KOPT-K1 (cell line): ENCODE measurements at regions not wholly inside any gene's neighbourhood (a gene's known extent, or its start where the extent isn't known, plus 50 kb on each side); places are given as distances from the start of the nearest gene placed in this dataset.

Source experiments
- H3K27ac ChIP-seq: fragments of 200-600 bp; sonication (generic); 2 replicates; pipeline ENCODE4 v1.5.1; 2016; ENCODE audit warnings: antibody characterized with exemption, mild to moderate bottlenecking, low read depth, low read length; ENCODE audit not compliant: poor library complexity, severe bottlenecking
- H3K36me3 ChIP-seq: fragments of 200-600 bp; sonication (generic); 2 replicates; pipeline ENCODE4 v1.5.1; 2017; ENCODE audit warnings: antibody characterized with exemption, mild to moderate bottlenecking, low read length, moderate library complexity; ENCODE audit not compliant: insufficient read depth
- H3K9me3 ChIP-seq: fragments of 200-600 bp; sonication (generic); 2 replicates; pipeline ENCODE4 v1.5.1; 2017; ENCODE audit warnings: antibody characterized with exemption, low read length, mild to moderate bottlenecking; ENCODE audit not compliant: insufficient read depth, poor library complexity, severe bottlenecking

DNA sequence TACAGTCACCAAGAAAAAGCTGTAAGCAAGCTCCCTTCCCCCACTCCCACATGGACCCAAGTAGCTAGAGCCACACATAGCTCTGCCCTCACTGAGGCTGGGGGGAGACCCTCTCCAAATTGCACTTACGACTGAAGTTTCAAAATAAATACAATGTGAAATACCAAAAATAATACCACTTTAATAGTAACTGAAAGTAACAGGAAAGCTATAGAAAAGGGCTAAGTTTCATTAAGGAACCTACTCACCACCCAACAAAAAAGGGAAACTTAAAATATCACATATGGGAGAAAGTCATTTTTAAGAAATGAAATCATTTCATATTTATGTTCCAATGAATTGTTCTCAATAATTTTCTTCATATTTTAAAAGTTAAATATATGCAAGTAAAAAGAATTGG lies 130.4 kb upstream of the UBE2E2 start:
- H3K9me3 ChIP-seq: no peaks in the 10 kb centered on the region

DNA sequence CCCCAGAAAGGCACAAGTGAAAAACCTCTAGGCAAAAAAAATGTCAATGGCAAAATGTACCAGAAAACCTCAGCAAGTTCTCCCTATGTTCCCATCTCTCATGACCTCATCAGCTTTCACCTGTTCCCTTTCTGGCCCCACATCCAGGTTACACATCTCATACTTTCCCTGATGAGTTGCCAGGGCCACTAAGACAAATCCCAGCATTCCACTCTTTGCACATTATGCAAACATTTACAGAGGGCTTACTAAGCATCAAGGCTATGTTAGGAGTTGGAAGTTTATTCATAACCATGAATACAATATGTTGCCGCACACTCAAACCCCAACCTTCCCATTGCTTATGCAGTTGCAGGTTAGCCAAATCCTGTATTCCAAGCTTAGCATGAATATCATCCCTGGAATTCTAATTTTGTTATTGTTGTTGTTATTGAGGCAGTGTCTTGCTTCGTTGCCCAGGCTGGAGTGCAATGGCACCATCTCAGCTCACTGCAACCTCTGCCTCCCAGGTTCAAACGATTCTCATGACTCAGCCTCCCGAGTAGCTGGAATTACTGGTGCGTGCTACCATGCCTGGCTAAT lies 129.3 kb upstream of the UBE2E2 start:
- Histone ChIP-seq H3K36me3 (no peaks in the 10 kb centered on the region), H3K9me3 (no peaks in the 10 kb centered on the region), H3K27ac (no peak overlapping the region)

More for the DNA sequence above, 130.4 kb upstream of the UBE2E2 start:
- Histone ChIP-seq H3K36me3 (no peaks in the 10 kb centered on the region), H3K27ac (no peak overlapping the region)

DNA sequence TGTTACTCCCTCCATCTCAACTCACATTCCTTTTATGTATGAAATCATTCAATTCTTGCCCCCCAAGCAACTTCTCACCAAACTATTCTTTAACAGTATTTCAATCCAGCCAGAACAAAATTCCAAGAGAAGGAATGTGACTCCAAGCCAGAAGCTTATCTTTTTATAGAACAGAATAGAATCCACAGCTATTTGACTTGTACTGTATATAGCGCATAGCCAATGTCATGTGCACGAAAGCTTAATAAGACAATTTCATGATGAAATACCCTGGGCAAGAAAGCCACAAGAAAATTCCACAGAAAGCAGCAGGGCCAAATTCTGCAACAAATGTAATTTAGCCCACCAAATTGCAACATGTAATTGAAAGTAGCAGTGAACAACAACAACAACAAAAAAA lies 127.6 kb upstream of the UBE2E2 start:
- Histone ChIP-seq H3K9me3 (no peaks in the 10 kb centered on the region), H3K27ac (no peak overlapping the region), H3K36me3 (no peaks in the 10 kb centered on the region)

DNA sequence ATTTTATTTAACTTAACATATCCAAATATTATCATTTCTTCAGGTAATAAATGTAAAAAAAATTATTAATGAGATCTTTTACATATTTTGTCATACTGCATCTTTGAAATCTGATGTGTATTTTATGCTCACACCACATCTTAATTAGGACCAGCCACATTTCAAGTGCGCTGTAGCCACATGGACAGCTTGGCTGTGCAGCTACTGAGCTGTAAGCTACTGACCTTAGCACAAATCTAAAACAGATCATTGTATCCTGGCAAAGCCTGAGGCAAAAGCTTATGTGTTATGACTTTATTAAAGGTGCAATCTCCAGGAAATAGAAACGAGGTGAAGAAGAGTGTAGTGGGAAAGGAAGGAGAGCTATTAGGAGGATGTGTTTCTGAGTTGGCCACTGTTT lies 126.7 kb upstream of the UBE2E2 start:
- H3K36me3 ChIP-seq: no peaks in the 10 kb centered on the region
- no peak overlapping the region for H3K27ac ChIP-seq
- no peaks in the 10 kb centered on the region for H3K9me3 ChIP-seq

DNA sequence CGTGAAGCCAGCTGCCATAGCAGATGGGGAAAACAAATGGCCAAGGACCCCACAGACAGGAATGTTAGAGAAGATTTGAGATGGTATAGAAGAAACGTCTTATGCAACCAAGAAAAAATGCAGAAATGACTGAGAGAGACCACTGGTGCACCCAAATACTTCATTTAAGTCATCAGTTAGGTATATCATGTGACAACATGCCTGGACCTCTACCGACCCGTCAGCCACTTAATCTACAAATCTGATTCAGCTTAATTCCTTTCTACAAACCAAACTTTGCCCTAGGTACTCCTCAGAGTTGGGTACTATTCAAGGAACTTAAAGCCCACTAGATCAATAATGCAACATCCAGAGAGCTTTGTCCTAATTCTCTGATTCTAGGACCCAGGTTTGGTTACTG lies 126.0 kb upstream of the UBE2E2 start:
- H3K9me3 ChIP-seq: no peaks in the 10 kb centered on the region
- no peaks in the 10 kb centered on the region for H3K36me3 ChIP-seq
- H3K27ac ChIP-seq: no peak overlapping the region

DNA sequence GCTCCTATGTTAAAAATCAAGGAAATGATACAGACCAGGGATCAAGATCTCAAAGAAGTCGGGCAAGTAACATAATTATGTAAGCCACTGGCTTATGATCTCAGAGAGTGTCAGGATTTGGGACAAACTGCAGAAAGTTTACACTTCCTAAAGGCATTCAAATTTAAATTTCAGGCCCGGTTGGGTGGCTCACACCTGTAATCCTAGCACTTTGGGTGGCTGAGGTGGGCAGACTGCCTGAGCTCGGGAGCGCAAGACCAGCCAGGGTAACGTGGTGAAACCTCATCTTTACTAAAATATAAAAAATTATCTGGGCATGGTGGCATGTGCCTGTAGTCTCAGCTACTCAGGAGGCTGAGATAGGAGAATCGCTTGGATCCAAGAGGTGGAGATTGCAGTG lies 124.4 kb upstream of the UBE2E2 start:
- H3K27ac ChIP-seq: no peak overlapping the region
- H3K36me3 ChIP-seq: no peaks in the 10 kb centered on the region

DNA sequence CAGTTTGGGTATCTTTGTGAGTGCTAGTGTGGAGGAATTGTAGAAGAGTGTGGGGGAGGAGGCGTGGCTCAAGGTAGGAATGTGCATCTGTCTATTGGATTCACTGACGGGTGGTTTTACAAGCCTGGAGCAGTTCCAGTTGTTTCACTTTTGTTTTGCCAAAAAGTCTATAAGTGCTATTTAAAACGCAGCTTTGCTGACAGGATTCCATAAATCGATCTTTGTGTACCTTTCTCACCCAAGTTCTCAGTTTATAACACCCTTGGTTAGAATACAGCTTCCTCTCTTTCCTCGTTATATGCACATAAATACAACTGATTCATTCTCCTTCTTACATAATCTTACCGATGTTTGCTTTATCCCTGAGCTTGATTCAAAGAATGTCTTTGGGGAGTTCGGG lies 123.2 kb upstream of the UBE2E2 start:
- Histone ChIP-seq H3K27ac (no peak overlapping the region), H3K9me3 (no peaks in the 10 kb centered on the region), H3K36me3 (no peaks in the 10 kb centered on the region)

More for the DNA sequence above, 124.4 kb upstream of the UBE2E2 start:
- H3K9me3 ChIP-seq: no peaks in the 10 kb centered on the region

DNA sequence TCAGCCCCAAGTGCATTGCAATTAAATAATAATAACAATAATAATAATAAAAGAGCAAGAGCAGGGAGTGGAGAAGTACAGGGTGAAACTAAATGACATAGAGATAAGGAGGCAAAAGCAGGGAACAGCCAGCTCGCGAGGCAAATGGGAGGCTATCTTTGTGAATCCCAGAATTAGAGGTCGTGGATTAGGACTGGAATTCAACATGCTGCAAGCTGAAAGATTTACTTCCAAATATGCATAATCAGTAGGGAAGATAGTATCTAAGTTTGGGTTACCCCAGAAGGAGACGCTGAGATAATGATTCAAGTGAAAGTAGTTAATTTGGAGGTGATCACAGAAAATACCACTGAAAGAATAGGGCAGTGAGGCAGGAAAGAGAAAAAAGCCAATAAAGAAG lies 119.4 kb upstream of the UBE2E2 start:
- Histone ChIP-seq H3K36me3 (no peaks in the 10 kb centered on the region), H3K9me3 (no peaks in the 10 kb centered on the region), H3K27ac (no peak overlapping the region)

DNA sequence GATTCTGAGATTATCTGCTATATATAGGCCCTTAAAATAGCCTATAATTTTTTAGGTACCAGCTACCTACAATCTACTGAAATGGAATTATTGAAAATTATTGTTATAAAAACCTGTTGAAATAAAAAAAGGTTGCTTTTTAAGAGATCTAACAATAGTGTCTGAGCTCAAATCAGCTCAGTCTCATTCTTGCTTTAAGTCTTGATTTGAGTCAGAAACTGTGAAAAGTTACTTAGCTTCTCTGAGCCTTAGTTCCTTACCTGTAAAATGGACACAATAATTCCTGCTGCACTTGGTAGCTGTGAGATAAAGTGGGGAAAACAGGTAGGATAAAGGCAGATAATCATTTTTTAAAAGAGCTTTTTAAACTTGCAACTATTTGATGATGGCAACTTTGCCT lies 118.8 kb upstream of the UBE2E2 start:
- H3K9me3 ChIP-seq: no peaks in the 10 kb centered on the region
- no peaks in the 10 kb centered on the region for H3K36me3 ChIP-seq
- no peak overlapping the region for H3K27ac ChIP-seq

DNA sequence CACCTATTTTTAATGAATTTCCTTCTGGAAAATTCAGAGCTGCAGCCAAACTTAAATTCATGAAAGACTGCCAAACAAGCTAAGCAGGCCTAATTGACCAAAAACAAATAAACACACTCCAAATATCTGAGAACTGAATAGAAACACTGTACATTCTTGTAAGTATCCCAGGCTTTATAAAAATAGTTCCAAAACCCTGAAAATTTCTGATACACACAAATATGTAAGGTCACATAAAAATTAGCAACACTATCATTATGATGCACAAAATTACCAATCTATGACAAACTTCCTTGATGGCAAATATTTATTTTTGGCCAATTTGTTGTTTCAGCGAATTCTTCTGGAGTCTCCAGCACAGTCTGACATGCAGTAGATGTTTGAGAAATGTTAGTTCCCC lies 117.9 kb upstream of the UBE2E2 start:
- H3K27ac ChIP-seq: no peak overlapping the region
- no peaks in the 10 kb centered on the region for H3K9me3 ChIP-seq
- no peaks in the 10 kb centered on the region for H3K36me3 ChIP-seq

DNA sequence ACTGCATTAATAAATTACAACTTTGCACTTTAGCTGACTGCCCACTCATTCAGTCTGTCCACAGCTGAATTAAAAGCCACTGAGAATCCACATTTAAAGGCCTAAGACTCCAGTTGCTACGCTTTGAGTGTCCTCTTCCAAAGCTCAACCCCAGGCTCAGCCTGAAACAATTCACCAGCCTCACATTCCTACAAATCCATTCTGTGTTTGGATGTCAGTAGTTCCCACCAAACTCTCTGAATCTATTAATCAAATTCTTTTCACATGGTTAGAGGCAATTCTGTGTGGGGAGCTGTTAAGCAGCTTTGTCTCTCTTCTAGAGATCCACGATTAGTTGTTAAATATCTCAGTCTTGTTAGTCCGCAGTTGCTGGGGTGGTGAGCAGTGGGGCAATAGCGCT lies 116.8 kb upstream of the UBE2E2 start:
- no peak overlapping the region for H3K27ac ChIP-seq
- H3K36me3 ChIP-seq: no peaks in the 10 kb centered on the region
- H3K9me3 ChIP-seq: no peaks in the 10 kb centered on the region

DNA sequence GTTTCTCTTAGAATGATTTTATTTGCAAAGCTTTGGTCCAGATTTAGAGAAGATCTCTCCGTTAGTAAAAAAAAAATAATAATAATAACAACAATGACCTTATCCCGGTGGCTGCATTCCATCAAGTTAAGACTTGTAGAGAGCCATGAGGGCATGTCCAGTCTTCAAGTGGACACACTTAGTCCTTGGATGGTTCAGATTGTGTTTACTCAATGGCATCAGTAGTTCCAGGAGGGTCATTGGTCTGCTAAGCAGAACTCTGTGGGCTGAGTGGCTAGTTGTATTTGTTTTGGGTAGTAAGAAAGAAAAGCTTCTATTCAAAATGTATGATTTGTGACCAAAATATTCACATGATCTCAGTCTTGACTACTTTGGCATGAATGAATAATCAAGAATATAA lies 116.3 kb upstream of the UBE2E2 start:
- no peaks in the 10 kb centered on the region for H3K9me3 ChIP-seq
- H3K27ac ChIP-seq: no peak overlapping the region
- no peaks in the 10 kb centered on the region for H3K36me3 ChIP-seq

DNA sequence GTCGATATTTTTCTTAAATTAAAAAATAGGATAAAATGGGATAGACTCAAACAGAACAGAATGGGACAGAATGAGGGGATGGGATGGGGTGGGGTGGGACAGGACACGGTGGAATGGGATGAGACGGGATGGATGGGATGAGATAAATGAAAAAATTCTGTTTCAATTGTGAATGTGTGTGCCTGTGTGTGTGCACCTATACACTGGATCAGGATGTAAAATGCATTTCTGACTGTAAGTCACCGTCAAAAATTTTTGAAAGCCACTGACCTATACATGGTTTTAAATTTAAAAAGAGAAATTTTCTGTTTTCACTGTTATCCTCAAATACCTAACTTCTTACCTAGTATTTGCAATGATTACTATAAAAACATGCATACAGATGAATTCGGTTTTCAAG lies 108.7 kb upstream of the UBE2E2 start:
- no peaks in the 10 kb centered on the region for H3K9me3 ChIP-seq
- H3K36me3 ChIP-seq: no peaks in the 10 kb centered on the region
- no peak overlapping the region for H3K27ac ChIP-seq

DNA sequence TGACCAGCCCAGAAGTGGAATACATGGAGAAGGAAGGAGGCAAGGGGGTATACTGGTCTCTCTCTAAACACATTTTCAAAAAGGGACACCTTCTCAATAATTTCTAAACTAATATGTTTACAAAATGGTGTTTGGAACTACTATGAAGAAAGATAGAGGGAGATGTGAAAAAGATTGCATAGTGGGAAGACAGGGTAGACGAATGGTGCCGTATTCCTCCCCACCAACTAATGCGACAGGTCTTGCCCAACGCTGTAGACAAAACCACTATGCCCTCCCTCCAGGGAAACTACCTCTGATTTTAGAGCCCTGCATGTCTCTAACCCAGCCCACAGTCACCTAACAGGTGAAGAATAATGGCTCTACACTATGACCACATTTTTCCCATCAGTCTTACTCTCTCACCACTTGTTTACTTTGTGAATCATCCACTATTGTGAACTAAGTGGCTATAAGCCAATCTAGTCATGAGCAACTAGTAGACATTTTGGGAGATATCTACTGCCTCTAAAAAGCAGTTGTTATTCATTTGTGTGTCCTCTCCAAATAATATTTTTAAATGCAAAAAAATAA lies 108.2 kb upstream of the UBE2E2 start:
- Histone ChIP-seq H3K27ac (no peak overlapping the region), H3K36me3 (no peaks in the 10 kb centered on the region), H3K9me3 (no peaks in the 10 kb centered on the region)

DNA sequence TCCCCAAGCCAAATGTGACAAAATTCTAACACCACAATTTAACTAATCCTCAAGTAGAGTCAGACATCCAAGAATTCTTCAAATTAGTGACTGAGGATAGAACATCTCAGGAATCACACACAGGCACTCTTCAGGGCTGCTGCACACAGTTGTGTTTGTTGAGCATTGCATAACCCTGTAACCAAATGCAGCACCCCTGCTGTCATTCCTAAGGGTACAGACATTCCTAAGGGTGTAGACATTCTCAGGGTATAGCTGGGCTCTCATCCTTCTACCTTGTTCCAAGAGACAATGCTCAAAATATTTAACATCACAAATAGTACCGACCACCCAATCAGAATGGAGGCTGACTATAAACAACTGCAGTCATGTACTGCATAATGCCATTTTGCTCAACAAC lies 107.1 kb upstream of the UBE2E2 start:
- Histone ChIP-seq H3K36me3 (no peaks in the 10 kb centered on the region), H3K27ac (no peak overlapping the region), H3K9me3 (no peaks in the 10 kb centered on the region)

DNA sequence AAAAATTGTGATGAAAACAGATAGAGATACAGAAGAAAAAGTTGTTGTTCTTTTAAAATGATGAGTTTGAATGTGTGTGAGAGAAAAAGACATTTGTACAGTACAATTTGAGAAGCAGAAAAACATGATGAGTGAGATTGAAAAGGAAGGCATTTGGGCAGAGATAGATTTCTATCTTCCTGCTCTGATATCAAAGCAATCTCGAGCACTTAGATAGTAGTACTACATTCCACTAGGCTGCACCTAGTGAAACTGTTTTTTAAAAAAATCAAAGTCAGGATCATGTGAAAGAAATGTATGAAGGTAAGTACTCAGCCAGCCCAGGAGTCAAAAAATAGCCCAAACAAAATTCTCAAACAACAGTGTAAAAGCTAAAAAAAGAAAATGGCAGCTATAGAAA lies 104.1 kb upstream of the UBE2E2 start:
- H3K36me3 ChIP-seq: no peaks in the 10 kb centered on the region
- H3K27ac ChIP-seq: no peak overlapping the region
- H3K9me3 ChIP-seq: no peaks in the 10 kb centered on the region
